Stimulated activated CD8-positive, alpha-beta memory T cell treated with anti-CD3 and anti-CD28 coated beads, Interleukin-7, amount 100 ng/mL, for 1 hour (primary cell): ENCODE measurements at regions not wholly inside any gene's neighbourhood (a gene's known extent, or its start where the extent isn't known, plus 50 kb on each side); places are given as distances from the start of the nearest gene placed in this dataset.
"Not testable (repeated sequence)": the region's sequence is repeated elsewhere in the genome, so short reads cannot be mapped to it uniquely, and the experiment has no call there.

Experiments
- DNase-seq, 2 donors: peaks; one replicate each; pipeline ENCODE4 v3.0.0-alpha.2; 2020; ENCODE audit warnings: low read depth in 2 of 2

GRCh38 chrX:78603908-78604307 is 55.2 kb downstream of the RTL3 start:
- no peak for DNase-seq

GRCh38 chrX:78595901-78596502 is 63.1 kb downstream of the RTL3 start:
- no peak for DNase-seq

- no peak for DNase-seq
These were observed 65.4 kb downstream of the RTL3 start for GRCh38 chrX:78593701-78594100.

GRCh38 chrX:78592030-78592429 is 67.1 kb downstream of the RTL3 start:
- DNase-seq: no peak

- DNase-seq: no peak
These were observed 84.8 kb downstream of the RTL3 start for GRCh38 chrX:78574306-78574705.

GRCh38 chrX:78573630-78574029 is 85.5 kb downstream of the RTL3 start:
- no peak for DNase-seq

GRCh38 chrX:78571849-78572248 is 87.3 kb downstream of the RTL3 start:
- no peak for DNase-seq

- no peak for DNase-seq
These were observed 103.6 kb downstream of the RTL3 start for GRCh38 chrX:78555401-78555980.

- not testable (repeated sequence) for DNase-seq
These were observed 106.5 kb downstream of the RTL3 start for GRCh38 chrX:78552628-78553027.

- no peak for DNase-seq
These were observed 111.1 kb downstream of the RTL3 start for GRCh38 chrX:78548012-78548411.

GRCh38 chrX:78545233-78545632 is 113.9 kb downstream of the RTL3 start:
- no peak for DNase-seq

GRCh38 chrX:78543281-78543680 is 115.8 kb downstream of the RTL3 start:
- DNase-seq: no peak

GRCh38 chrX:78540171-78540570 is 119.0 kb downstream of the RTL3 start:
- no peak for DNase-seq

- DNase-seq: no peak
These were observed 124.9 kb downstream of the RTL3 start for GRCh38 chrX:78534221-78534620.

GRCh38 chrX:78532363-78532762 is 126.8 kb downstream of the RTL3 start:
- DNase-seq: no peak

GRCh38 chrX:78527818-78528217 is 131.3 kb downstream of the RTL3 start:
- no peak for DNase-seq

GRCh38 chrX:78527263-78527662 is 131.9 kb downstream of the RTL3 start:
- DNase-seq: no peak

- DNase-seq: no peak
These were observed 136.5 kb downstream of the RTL3 start for GRCh38 chrX:78522601-78523000.

GRCh38 chrX:78517124-78517523 is 142.0 kb downstream of the RTL3 start:
- DNase-seq: peak in 1 of 2 donors; percentile 4

- no peak for DNase-seq
These were observed 144.3 kb downstream of the RTL3 start for GRCh38 chrX:78514852-78515251.

GRCh38 chrX:78513971-78514738 is 145.0 kb downstream of the RTL3 start:
- no peak for DNase-seq

- DNase-seq: no peak
These were observed 152.9 kb downstream of the RTL3 start for GRCh38 chrX:78506248-78506647.

- DNase-seq: no peak
These were observed 162.6 kb downstream of the RTL3 start for GRCh38 chrX:78496483-78496882.
